ENCODE measurements at regions not wholly inside any gene's neighbourhood (a gene's known extent, or its start where the extent isn't known, plus 50 kb on each side); places are given as distances from the start of the nearest gene placed in this dataset.

DNA sequence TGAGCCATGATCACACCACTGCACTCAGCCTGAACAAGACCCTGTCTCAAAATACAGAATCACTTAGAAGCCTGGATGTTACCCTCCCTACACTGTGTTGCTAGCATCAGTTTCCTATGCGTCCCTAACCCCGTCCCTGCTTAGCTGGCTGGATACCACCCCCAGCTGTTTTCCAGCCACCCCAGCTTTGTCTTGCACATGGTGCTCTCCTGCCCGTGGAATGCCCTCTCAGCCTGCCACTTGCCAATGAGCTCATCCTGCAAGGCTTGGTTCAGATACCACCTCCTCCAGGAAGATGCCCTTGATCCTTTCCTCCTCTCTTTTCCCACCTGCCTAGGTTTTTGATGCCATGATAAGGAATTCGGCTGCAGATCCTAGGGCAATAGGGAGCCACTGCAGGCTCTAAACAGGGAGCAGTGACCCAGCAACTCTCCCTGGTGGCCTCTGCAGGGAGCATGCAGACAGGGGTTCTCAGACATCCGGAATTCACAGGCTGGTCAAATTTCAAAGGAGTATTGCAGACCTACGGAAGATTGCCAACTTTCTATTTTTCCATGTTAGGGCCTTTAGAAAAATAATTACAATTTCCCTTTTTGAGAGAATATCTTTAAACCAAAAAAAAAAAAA lies 52.7 kb upstream of the WNT7B start:
- H3K4me1 ChIP-seq = peaks cover 20 to 21% of the 10 kb centered on the region in 2 donors
- in situ Hi-C loops (cut with MboI; ENCODE audit: low sequenced_read_pairs in 4 of 4) (no loop called here), intact Hi-C loops (cut with DNase I; ENCODE audit: low total_unique reads) (loop anchor here (10.0 kb wide), 1 partner anchor 705 kb away; no protein-coding TSS in a partner anchor)
- H3K27ac ChIP-seq = peak overlapping the region in 2 of 4 donors; percentile 78 to 85
- no peak overlapping the region for H3K4me3 ChIP-seq
- H3K27me3 ChIP-seq = no peaks in the 10 kb centered on the region
- DNase-seq (peak in 1 of 2 donors; percentile 6), ATAC-seq (no peak)
- TF ChIP-seq, protein P1, sequence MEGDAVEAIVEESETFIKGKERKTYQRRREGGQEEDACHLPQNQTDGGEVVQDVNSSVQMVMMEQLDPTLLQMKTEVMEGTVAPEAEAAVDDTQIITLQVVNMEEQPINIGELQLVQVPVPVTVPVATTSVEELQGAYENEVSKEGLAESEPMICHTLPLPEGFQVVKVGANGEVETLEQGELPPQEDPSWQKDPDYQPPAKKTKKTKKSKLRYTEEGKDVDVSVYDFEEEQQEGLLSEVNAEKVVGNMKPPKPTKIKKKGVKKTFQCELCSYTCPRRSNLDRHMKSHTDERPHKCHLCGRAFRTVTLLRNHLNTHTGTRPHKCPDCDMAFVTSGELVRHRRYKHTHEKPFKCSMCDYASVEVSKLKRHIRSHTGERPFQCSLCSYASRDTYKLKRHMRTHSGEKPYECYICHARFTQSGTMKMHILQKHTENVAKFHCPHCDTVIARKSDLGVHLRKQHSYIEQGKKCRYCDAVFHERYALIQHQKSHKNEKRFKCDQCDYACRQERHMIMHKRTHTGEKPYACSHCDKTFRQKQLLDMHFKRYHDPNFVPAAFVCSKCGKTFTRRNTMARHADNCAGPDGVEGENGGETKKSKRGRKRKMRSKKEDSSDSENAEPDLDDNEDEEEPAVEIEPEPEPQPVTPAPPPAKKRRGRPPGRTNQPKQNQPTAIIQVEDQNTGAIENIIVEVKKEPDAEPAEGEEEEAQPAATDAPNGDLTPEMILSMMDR (IDR thresholded peaks at IDR 0.05 in 4 of 5, conservative IDR thresholded peaks at IDR 0.05 in 1 of 5) = no peak
- no peak for TF ChIP-seq POLR2A (IDR thresholded peaks at IDR 0.05)
- no peaks in the 10 kb centered on the region for H3K9me3 ChIP-seq
- H3K36me3 ChIP-seq = no peaks in the 10 kb centered on the region

DNA sequence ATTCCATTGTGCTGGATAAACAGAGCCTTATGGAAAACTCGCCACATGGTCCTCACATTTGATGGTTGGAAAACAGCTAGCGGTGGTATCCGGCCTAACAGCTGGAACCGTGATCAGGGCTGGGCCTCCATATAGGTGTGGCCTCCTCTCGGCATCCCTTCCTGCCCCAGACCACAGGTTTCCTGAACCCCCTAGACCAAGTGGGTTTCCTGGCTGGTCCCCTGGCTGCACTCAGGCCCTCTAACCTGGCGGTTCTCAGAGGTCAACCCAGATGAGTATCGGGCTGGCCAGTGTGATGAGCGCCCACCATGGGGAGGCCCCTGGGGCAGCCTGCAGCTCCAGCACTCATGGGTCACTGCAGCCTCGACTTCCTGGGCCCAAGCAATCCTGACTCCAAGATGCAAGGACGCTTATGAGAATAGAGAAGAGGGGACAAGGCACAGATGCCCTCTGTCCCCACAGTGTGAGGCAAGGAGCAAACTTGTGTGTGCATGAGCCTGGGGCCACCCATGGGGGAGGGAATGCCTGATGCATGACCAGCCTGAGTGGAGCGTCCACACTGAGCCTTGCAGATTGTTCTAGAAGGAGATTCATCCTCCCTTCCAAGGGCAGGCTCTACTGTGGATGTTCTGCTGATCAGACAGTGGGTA lies 53.4 kb upstream of the WNT7B start:
- no peaks in the 10 kb centered on the region for H3K27me3 ChIP-seq
- peak overlapping the region; percentile 9 to 88 (median 54) for H3K27ac ChIP-seq
- peaks cover 27% of the 10 kb centered on the region in 2 donors for H3K4me1 ChIP-seq
- H3K36me3 ChIP-seq = no peaks in the 10 kb centered on the region
- H3K9me3 ChIP-seq = no peaks in the 10 kb centered on the region
- TF ChIP-seq POLR2A (IDR thresholded peaks at IDR 0.05) = no peak
- TF ChIP-seq, protein P1 (IDR thresholded peaks at IDR 0.05 in 4 of 5, conservative IDR thresholded peaks at IDR 0.05 in 1 of 5) = no peak
- no peak for ATAC-seq
- in situ Hi-C loops (cut with MboI; ENCODE audit: low sequenced_read_pairs in 4 of 4) = no loop called here
- H3K4me3 ChIP-seq = no peak overlapping the region
- intact Hi-C loops (cut with DNase I; ENCODE audit: low total_unique reads) = loop anchor here (10.0 kb wide), 1 partner anchor 706 kb away; no protein-coding TSS in a partner anchor
- DNase-seq = peak in 1 of 2 donors; percentile 9

DNA sequence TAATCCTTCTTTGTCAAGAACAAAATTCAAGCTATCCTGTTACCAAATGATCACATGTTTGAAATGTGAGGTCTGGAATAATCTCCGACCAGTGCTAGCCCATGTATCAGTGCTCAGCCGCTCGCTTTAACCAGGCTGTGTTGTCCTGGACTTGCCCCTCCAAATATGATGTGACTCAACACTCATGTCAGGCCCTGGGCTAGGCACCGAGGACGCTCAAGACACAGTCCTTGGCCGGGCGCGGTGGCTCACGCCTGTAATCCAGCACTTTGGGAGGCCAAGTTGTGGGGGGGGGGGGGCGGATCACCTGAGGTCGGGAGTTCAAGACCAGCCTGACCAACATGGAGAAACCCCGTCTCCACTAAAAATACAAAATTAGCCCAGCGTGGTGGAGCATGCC lies 54.1 kb upstream of the WNT7B start:
- in situ Hi-C loops (cut with MboI; ENCODE audit: low sequenced_read_pairs in 4 of 4) = no loop called here
- no peak for ATAC-seq
- Histone ChIP-seq H3K27ac (peak overlapping the region in 3 of 4 donors; percentile 9 to 88 (median 85)), H3K9me3 (no peaks in the 10 kb centered on the region), H3K27me3 (no peaks in the 10 kb centered on the region), H3K4me1 (peaks cover 27 to 28% of the 10 kb centered on the region in 2 donors), H3K36me3 (no peaks in the 10 kb centered on the region), H3K4me3 (no peak overlapping the region)
- no peak for TF ChIP-seq POLR2A (IDR thresholded peaks at IDR 0.05)
- TF ChIP-seq, protein P1 (IDR thresholded peaks at IDR 0.05 in 4 of 5, conservative IDR thresholded peaks at IDR 0.05 in 1 of 5) = no peak
- DNase-seq = no peak
- intact Hi-C loops (cut with DNase I; ENCODE audit: low total_unique reads) = loop anchor here (10.0 kb wide), 1 partner anchor 706 kb away; no protein-coding TSS in a partner anchor

DNA sequence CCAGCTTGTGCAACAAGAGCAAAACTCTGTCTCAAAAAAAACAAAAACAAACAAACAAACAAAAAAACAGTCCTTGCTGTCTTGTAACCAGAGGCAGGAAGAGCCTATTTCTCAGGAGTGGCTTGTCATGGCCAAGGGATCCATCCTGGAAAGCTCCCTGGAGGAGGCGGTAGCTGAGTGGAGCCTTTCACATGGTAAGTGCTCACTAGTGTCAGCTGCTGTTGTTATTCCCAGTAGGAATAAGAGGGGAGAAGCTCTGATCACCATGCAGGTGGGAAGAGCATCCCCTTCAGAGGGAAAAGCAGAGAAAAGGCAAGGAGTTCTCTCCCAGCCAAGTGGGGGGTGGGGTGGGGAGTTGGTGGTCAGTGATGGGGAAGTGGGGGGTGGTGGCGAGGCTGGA lies 54.6 kb upstream of the WNT7B start:
- Histone ChIP-seq H3K27me3 (no peaks in the 10 kb centered on the region), H3K9me3 (no peaks in the 10 kb centered on the region), H3K4me3 (no peak overlapping the region), H3K4me1 (peaks cover 29 to 33% of the 10 kb centered on the region in 2 donors), H3K36me3 (no peaks in the 10 kb centered on the region), H3K27ac (peak overlapping the region in 3 of 4 donors; percentile 85 to 99 (median 88))
- ATAC-seq = no peak
- DNase-seq = no peak
- intact Hi-C loops (cut with DNase I; ENCODE audit: low total_unique reads) (loop anchor here (10.0 kb wide), 1 partner anchor 707 kb away; no protein-coding TSS in a partner anchor), in situ Hi-C loops (cut with MboI; ENCODE audit: low sequenced_read_pairs in 4 of 4) (no loop called here)
- no peak for TF ChIP-seq POLR2A (IDR thresholded peaks at IDR 0.05)
- TF ChIP-seq, protein P1 (IDR thresholded peaks at IDR 0.05 in 4 of 5, conservative IDR thresholded peaks at IDR 0.05 in 1 of 5) = no peak
